HG03520 (cell line): ENCODE measurements at regions not wholly inside any gene's neighbourhood (a gene's known extent, or its start where the extent isn't known, plus 50 kb on each side); places are given as distances from the start of the nearest gene placed in this dataset.

ENCODE experiments used
- ATAC-seq: cut with Tn5 transposase; IDR thresholded peaks from one replicate; pipeline ENCODE4 v1.9.1; 2021; ENCODE audit warnings: mild to moderate bottlenecking, moderate library complexity; ENCODE audit not compliant: unreplicated experiment

- ATAC-seq = no peak
Observed at GRCh38 chr4:151604238-151604637, 156.6 kb downstream of the GATB start.

DNA sequence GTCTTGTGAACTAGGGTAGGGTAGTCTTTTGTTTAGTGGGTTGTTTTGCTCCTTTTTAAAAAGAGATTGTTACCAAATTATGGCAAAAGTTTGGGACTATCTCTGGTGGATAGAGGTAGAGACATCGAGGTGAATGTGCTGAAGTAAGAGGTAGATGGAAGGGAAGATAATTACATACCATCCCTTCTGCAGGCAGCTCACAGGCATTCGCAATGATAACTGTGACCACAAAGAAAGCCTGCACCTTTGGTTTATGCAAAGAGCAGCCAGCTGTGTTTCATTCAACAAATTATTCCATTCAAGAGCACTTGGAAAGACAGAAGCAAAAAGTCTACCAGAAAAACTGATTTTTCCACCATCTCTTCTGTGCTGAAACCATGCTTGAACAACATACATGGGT is 155.6 kb downstream of the GATB start:
- no peak for ATAC-seq

- no peak for ATAC-seq
Observed at GRCh38 chr4:151606061-151606460, 154.7 kb downstream of the GATB start.

GRCh38 chr4:151610229-151610628 is 150.6 kb downstream of the GATB start:
- no peak for ATAC-seq

DNA sequence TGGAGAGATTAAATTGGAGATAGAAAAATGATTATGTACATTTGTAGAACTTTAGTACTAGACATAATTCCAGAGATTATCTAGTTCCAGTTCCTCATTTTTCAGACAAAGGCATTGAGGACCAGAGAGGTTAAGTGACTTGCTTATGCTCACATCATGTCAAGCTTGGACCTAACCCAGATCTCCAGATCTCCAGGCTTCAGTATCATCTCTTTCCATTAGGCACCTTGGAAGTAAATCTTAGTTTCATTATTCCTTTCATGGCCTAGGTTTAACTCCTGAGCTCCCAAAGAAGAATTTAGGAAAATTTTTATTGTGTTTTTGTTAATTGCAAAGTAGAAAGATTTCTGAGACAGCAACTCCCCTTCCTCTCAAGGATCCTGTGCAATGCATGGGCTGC is 148.8 kb downstream of the GATB start:
- no peak for ATAC-seq

DNA sequence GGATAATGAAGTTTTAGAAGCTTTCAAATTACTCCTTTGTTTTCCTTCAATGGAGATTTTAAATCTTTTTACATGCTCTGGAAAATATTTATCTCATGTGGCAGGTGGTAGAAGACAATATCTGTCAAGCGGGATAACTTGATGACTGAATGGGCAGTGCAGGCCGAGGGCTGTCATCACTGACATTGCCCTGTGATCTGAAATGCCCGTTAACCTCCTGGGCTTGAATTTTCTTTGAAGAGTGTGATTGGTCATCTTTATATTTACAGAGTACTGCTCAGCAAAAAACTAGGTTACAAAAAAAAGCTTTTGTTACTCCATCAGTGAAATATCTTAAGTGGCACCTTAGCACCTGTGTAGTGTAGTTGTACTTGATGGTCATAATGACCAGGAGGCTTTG is 147.5 kb downstream of the GATB start:
- no peak for ATAC-seq

- no peak for ATAC-seq
Observed at GRCh38 chr4:151614561-151614960, 146.2 kb downstream of the GATB start.

GRCh38 chr4:151618858-151619257 is 141.9 kb downstream of the GATB start:
- no peak for ATAC-seq

GRCh38 chr4:151620066-151620465 is 140.7 kb downstream of the GATB start:
- ATAC-seq = no peak
